ENCODE measurements at regions not wholly inside any gene's neighbourhood (a gene's known extent, or its start where the extent isn't known, plus 50 kb on each side); places are given as distances from the start of the nearest gene placed in this dataset.

GRCh38 chr10:113252650-113253618 is 299.9 kb upstream of the HABP2 start:
- no peak for DNase-seq (ENCODE audit: low read depth in 2 of 3, low spot score in 2 of 3)

- no peak for DNase-seq (ENCODE audit: low read depth in 2 of 3, low spot score in 2 of 3)
Observed at GRCh38 chr10:113259576-113260226, 293.2 kb upstream of the HABP2 start.

GRCh38 chr10:113261161-113261560 is 291.7 kb upstream of the HABP2 start:
- peak in 1 of 3 donors; percentile 12 for DNase-seq (ENCODE audit: low read depth in 2 of 3, low spot score in 2 of 3)

GRCh38 chr10:113261611-113262091 is 291.2 kb upstream of the HABP2 start:
- DNase-seq (ENCODE audit: low read depth in 2 of 3, low spot score in 2 of 3) = peak in 2 of 3 donors; percentile 40 to 79

DNA sequence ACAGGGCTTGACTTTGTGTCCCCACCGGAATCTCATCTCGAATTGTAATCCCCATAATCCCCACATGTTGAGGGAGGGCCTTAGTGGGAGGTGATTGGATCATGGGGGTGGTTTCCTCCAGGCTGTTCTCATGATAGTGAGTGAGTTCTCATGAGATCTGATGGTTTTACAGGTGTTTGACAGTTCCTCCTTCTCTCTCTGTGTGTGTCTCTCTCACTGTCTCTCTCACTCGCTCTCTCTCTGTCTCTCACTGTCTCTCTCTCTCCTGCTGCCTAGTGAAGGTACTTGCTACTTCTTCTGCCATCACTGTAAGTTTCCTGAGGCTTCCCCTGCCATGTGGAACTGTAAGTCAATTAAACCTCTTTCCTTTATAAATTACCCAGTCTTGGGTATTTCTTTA is 289.8 kb upstream of the HABP2 start:
- no peak for DNase-seq (ENCODE audit: low read depth in 2 of 3, low spot score in 2 of 3)

- no peak for DNase-seq (ENCODE audit: low read depth in 2 of 3, low spot score in 2 of 3)
Observed at GRCh38 chr10:113264333-113265131, 288.3 kb upstream of the HABP2 start.

GRCh38 chr10:113266147-113266546 is 286.7 kb upstream of the HABP2 start:
- DNase-seq (ENCODE audit: low read depth in 2 of 3, low spot score in 2 of 3) = no peak

GRCh38 chr10:113267619-113268562 is 285.0 kb upstream of the HABP2 start:
- no peak for DNase-seq (ENCODE audit: low read depth in 2 of 3, low spot score in 2 of 3)

DNA sequence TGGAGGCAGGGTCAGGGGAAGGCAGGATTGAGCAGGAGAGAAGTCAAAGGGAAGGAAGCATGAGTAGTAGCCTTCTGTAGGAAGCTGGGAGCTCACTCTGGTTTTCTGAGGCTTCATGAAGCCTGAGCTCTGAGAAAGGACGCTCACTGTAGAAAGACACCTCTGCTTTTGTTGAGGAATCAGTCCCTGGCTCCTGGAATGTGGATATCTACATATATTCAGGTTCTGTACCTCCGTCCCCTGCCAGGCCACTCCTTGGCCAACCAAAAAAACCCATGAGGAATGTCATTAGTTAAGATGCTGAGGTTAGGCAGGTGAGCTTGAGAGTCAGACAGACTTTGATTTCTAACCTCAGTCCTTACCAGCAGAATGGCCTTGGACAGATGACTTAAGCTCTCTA is 283.5 kb upstream of the HABP2 start:
- DNase-seq (ENCODE audit: low read depth in 2 of 3, low spot score in 2 of 3) = no peak

DNA sequence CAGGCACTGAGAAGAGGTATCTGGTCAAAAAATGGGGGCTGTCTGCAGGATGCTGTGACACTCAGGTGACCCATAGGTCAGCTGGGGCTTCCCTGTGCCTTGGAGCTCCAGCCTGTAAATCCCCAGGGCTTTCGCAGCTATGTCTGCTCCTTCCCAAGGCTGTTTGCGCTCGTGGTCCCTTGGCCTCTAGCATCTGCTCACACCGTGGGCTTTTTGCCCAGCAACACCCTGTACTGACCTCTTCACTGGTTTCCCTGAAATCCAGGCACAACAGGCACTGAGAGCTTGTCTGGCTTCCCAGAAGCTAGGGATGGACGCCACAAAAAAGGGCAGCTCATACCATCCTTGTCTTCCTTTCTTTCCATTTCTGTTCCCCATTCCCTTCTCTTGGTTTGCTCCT is 280.3 kb upstream of the HABP2 start:
- DNase-seq (ENCODE audit: low read depth in 2 of 3, low spot score in 2 of 3) = no peak

DNA sequence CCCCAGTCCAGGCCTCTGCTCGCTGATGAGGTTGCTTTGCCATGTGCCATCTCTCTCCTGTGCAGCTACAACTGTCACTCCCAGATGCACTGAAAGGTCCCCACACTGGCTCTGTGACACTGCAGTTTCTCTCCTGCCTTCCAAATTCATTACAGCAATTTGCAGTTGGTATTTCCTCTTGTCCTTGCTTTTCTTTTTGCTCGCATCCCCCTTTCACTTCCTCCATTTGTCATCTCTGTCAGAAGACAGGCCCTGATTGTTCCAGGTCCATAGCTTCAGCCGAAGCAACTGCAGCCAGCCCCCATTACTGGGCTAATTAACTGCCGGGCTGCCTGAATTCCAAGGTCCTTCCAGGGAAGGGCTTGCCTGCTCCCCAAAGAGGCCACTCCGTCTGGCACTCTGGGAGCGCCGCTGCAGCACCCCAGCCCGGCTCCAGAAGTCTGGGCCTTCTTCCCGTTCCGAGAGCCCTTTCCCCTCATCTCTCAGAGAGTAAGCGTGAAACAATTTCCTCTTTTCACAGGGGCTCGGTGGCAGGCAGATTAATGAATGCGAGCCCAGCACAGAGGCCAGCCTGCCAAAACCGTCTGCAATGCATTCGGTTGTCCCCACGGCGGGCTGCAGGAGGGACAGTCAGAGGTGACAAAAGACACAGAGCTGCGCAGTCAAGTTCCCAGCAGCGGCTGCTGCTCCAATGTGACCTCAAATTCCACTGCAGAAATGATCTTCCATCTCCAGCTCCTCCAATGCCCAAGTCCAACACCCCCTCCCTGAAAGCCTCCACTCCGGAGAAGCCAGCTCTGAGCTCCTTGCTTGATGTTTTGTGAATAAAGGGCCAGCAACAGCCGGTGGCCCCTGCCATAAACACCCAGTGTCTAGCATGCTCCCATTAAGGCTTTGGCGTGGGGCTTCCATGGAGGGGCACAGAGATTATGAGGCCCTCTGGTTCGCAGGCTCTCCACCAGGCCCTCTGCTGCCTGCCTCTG is 279.4 kb upstream of the HABP2 start:
- peak in 2 of 3 donors; percentile 65 to 88 for DNase-seq (ENCODE audit: low read depth in 2 of 3, low spot score in 2 of 3)

DNA sequence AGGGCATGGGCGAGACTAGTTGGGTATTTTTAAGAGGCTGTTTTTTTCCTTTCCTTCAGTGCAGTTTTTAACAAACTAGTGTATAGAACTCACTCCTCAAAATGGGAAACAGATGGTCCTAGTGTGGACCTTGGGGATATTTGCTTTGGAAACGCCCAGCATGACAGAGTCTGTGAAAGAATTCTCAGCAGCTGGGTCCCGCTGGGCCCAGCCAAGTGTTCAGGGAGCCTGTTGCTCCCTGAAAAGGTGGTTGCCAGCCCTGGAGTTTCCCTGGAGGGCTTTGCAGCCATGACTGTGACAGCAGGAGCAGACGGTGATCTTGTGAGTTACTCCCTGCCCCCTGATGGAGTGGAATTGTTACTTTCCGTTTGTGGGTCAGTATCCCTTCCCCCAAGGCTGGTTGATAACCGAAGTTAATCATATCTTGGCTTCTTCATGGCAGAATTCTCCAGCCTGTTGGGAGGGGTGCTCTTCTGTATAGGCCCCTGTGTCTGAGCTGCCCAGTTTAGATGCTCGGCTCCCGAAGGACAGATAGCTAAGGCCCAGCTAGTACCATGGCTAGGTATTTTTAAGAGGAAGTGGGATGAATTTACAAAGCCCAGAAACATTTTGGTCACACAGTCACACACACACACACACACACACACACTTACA is 278.6 kb upstream of the HABP2 start:
- no peak for DNase-seq (ENCODE audit: low read depth in 2 of 3, low spot score in 2 of 3)

GRCh38 chr10:113278221-113278620 is 274.6 kb upstream of the HABP2 start:
- DNase-seq (ENCODE audit: low read depth in 2 of 3, low spot score in 2 of 3) = no peak

GRCh38 chr10:113278664-113279063 is 274.2 kb upstream of the HABP2 start:
- no peak for DNase-seq (ENCODE audit: low read depth in 2 of 3, low spot score in 2 of 3)

GRCh38 chr10:113279262-113279661 is 273.6 kb upstream of the HABP2 start:
- DNase-seq (ENCODE audit: low read depth in 2 of 3, low spot score in 2 of 3) = no peak

DNA sequence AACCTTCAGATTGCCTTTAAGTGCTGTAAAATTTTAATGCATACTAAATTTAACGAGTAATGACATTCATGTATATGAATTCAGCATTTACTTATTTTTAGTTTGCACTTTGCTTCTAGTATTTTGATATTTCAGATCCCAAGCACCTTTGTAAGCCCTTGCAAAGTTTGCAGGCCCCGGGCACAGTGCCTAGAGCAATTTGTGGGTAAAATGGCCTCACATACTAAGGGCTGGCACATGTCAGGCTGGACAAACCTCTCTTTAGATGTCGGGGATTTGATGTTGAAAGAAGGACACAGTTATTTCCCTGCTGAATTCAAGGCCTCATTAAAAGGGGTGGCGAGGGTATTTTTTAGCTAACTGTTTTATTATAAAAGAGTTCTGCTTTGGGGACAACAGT is 270.3 kb upstream of the HABP2 start:
- DNase-seq (ENCODE audit: low read depth in 2 of 3, low spot score in 2 of 3) = no peak

GRCh38 chr10:113283189-113283588 is 269.7 kb upstream of the HABP2 start:
- DNase-seq (ENCODE audit: low read depth in 2 of 3, low spot score in 2 of 3) = no peak

GRCh38 chr10:113284635-113285034 is 268.2 kb upstream of the HABP2 start:
- no peak for DNase-seq (ENCODE audit: low read depth in 2 of 3, low spot score in 2 of 3)
